ENCODE measurements at regions not wholly inside any gene's neighbourhood (a gene's known extent, or its start where the extent isn't known, plus 50 kb on each side); places are given as distances from the start of the nearest gene placed in this dataset.
A peak's percentile ranks its signal among the peaks of the same experiment; 100 is the strongest.

- Mint-ChIP-seq H3K27ac (no peak overlapping the region), H3K27me3 (no peaks in the 10 kb centered on the region), H3K9me3 (no peaks in the 10 kb centered on the region), H3K4me1 (no peaks in the 10 kb centered on the region), H3K4me3 (no peak overlapping the region), H3K36me3 (ENCODE audit: low read depth) (no peaks in the 10 kb centered on the region)
- ATAC-seq (no peak), DNase-seq (no peak)
Observed at GRCh38 chr20:4411744-4412143, 162.7 kb upstream of the ADRA1D start.

GRCh38 chr20:4406627-4407026 lies 157.5 kb upstream of the ADRA1D start:
- Mint-ChIP-seq H3K27me3 (peaks cover 2% of the 10 kb centered on the region), H3K36me3 (ENCODE audit: low read depth) (no peaks in the 10 kb centered on the region), H3K27ac (no peak overlapping the region), H3K9me3 (no peaks in the 10 kb centered on the region), H3K4me3 (no peak overlapping the region), H3K4me1 (no peaks in the 10 kb centered on the region)
- DNase-seq (no peak), ATAC-seq (no peak)

GRCh38 chr20:4401601-4402000 lies 152.5 kb upstream of the ADRA1D start:
- no peak overlapping the region for H3K4me3 Mint-ChIP-seq
- peaks cover 14% of the 10 kb centered on the region for H3K27me3 Mint-ChIP-seq
- DNase-seq (no peak), ATAC-seq (no peak)
- peaks cover 13% of the 10 kb centered on the region for H3K9me3 Mint-ChIP-seq
- H3K36me3 Mint-ChIP-seq (ENCODE audit: low read depth) = no peaks in the 10 kb centered on the region
- no peaks in the 10 kb centered on the region for H3K4me1 Mint-ChIP-seq
- H3K27ac Mint-ChIP-seq = no peak overlapping the region

GRCh38 chr20:4384961-4385360 lies 135.9 kb upstream of the ADRA1D start:
- Mint-ChIP-seq H3K4me1 (no peaks in the 10 kb centered on the region), H3K27me3 (peaks cover 22% of the 10 kb centered on the region), H3K9me3 (peaks cover 10% of the 10 kb centered on the region), H3K27ac (no peak overlapping the region), H3K4me3 (no peak overlapping the region), H3K36me3 (ENCODE audit: low read depth) (no peaks in the 10 kb centered on the region)
- ATAC-seq = no peak
- DNase-seq = no peak

GRCh38 chr20:4383961-4384360 lies 134.9 kb upstream of the ADRA1D start:
- no peak for ATAC-seq
- Mint-ChIP-seq H3K4me1 (no peaks in the 10 kb centered on the region), H3K27me3 (peaks cover 28% of the 10 kb centered on the region), H3K36me3 (ENCODE audit: low read depth) (no peaks in the 10 kb centered on the region), H3K4me3 (no peak overlapping the region), H3K9me3 (peaks cover 10% of the 10 kb centered on the region), H3K27ac (no peak overlapping the region)
- DNase-seq = no peak

- ATAC-seq (no peak), DNase-seq (no peak)
- H3K36me3 Mint-ChIP-seq (ENCODE audit: low read depth) = no peaks in the 10 kb centered on the region
- H3K4me3 Mint-ChIP-seq = no peak overlapping the region
- H3K27ac Mint-ChIP-seq = no peak overlapping the region
- peaks cover 25% of the 10 kb centered on the region for H3K4me1 Mint-ChIP-seq
- H3K27me3 Mint-ChIP-seq = peaks cover 23% of the 10 kb centered on the region
- H3K9me3 Mint-ChIP-seq = no peaks in the 10 kb centered on the region
Observed at GRCh38 chr20:4375881-4376280, 126.8 kb upstream of the ADRA1D start.

- Mint-ChIP-seq H3K9me3 (no peaks in the 10 kb centered on the region), H3K4me3 (no peak overlapping the region), H3K27me3 (peaks cover 10% of the 10 kb centered on the region), H3K4me1 (peaks cover 45% of the 10 kb centered on the region), H3K27ac (no peak overlapping the region), H3K36me3 (ENCODE audit: low read depth) (no peaks in the 10 kb centered on the region)
- ATAC-seq (peak; percentile 56), DNase-seq (no peak)
Observed at GRCh38 chr20:4373454-4373853, 124.4 kb upstream of the ADRA1D start.

- Mint-ChIP-seq H3K9me3 (no peaks in the 10 kb centered on the region), H3K27ac (peak overlapping the region; percentile 40)
Observed at GRCh38 chr20:4371623-4372251, 122.7 kb upstream of the ADRA1D start.

GRCh38 chr20:4370851-4371250 lies 121.8 kb upstream of the ADRA1D start:
- Mint-ChIP-seq H3K9me3 (no peaks in the 10 kb centered on the region), H3K4me1 (peaks cover 45% of the 10 kb centered on the region), H3K36me3 (ENCODE audit: low read depth) (no peaks in the 10 kb centered on the region), H3K4me3 (no peak overlapping the region), H3K27ac (peak overlapping the region; percentile 41), H3K27me3 (peaks cover 6% of the 10 kb centered on the region)
- no peak for DNase-seq
- no peak for ATAC-seq

More at GRCh38 chr20:4371623-4372251, 122.7 kb upstream of the ADRA1D start:
- DNase-seq (no peak), ATAC-seq (no peak)
- H3K4me1 Mint-ChIP-seq = peaks cover 45% of the 10 kb centered on the region
- peaks cover 8% of the 10 kb centered on the region for H3K27me3 Mint-ChIP-seq
- H3K4me3 Mint-ChIP-seq = no peak overlapping the region
- H3K36me3 Mint-ChIP-seq (ENCODE audit: low read depth) = no peaks in the 10 kb centered on the region

- H3K36me3 Mint-ChIP-seq (ENCODE audit: low read depth) = no peaks in the 10 kb centered on the region
- peak overlapping the region; percentile 93 for H3K27ac Mint-ChIP-seq
- DNase-seq (peak; percentile 48), ATAC-seq (peak; percentile 84)
- peaks cover 3% of the 10 kb centered on the region for H3K27me3 Mint-ChIP-seq
- H3K9me3 Mint-ChIP-seq = no peaks in the 10 kb centered on the region
- peak overlapping the region; percentile 16 for H3K4me3 Mint-ChIP-seq
- peaks cover 45% of the 10 kb centered on the region for H3K4me1 Mint-ChIP-seq
Observed at GRCh38 chr20:4369798-4370124, 120.7 kb upstream of the ADRA1D start.

- Mint-ChIP-seq H3K4me1 (peaks cover 43% of the 10 kb centered on the region), H3K27ac (peak overlapping the region; percentile 93), H3K36me3 (ENCODE audit: low read depth) (no peaks in the 10 kb centered on the region), H3K9me3 (no peaks in the 10 kb centered on the region), H3K27me3 (peaks cover 3% of the 10 kb centered on the region), H3K4me3 (peak overlapping the region; percentile 16)
- no peak for DNase-seq
- ATAC-seq = no peak
Observed at GRCh38 chr20:4369119-4369797, 120.2 kb upstream of the ADRA1D start.

- Mint-ChIP-seq H3K4me3 (no peak overlapping the region), H3K36me3 (ENCODE audit: low read depth) (no peaks in the 10 kb centered on the region), H3K9me3 (no peaks in the 10 kb centered on the region), H3K4me1 (peaks cover 22% of the 10 kb centered on the region), H3K27me3 (no peaks in the 10 kb centered on the region), H3K27ac (no peak overlapping the region)
- no peak for DNase-seq
- no peak for ATAC-seq
Observed at GRCh38 chr20:4366076-4366475, 117.0 kb upstream of the ADRA1D start.

GRCh38 chr20:4358552-4358951 lies 109.5 kb upstream of the ADRA1D start:
- Mint-ChIP-seq H3K9me3 (no peaks in the 10 kb centered on the region), H3K4me1 (no peaks in the 10 kb centered on the region), H3K27ac (no peak overlapping the region), H3K4me3 (no peak overlapping the region), H3K27me3 (peaks cover 9% of the 10 kb centered on the region), H3K36me3 (ENCODE audit: low read depth) (no peaks in the 10 kb centered on the region)
- no peak for ATAC-seq
- no peak for DNase-seq

- peaks cover 18% of the 10 kb centered on the region for H3K27me3 Mint-ChIP-seq
- no peak for DNase-seq
- no peaks in the 10 kb centered on the region for H3K4me1 Mint-ChIP-seq
- no peak overlapping the region for H3K27ac Mint-ChIP-seq
- H3K4me3 Mint-ChIP-seq = no peak overlapping the region
- peaks cover 6% of the 10 kb centered on the region for H3K9me3 Mint-ChIP-seq
- peaks cover 5% of the 10 kb centered on the region for H3K36me3 Mint-ChIP-seq (ENCODE audit: low read depth)
- ATAC-seq = no peak
Observed at GRCh38 chr20:4352348-4352747, 103.3 kb upstream of the ADRA1D start.

- Mint-ChIP-seq H3K27ac (no peak overlapping the region), H3K9me3 (peaks cover 6% of the 10 kb centered on the region), H3K27me3 (peaks cover 26% of the 10 kb centered on the region), H3K36me3 (ENCODE audit: low read depth) (peaks cover 5% of the 10 kb centered on the region), H3K4me3 (no peak overlapping the region), H3K4me1 (no peaks in the 10 kb centered on the region)
- DNase-seq (no peak), ATAC-seq (no peak)
Observed at GRCh38 chr20:4350096-4350495, 101.0 kb upstream of the ADRA1D start.

Measured in activated naive CD8-positive, alpha-beta T cell treated with anti-CD3 and anti-CD28 coated beads, Interleukin-2, amount 50 U/mL, for 24 hours (primary cell).